ENCODE measurements at regions not wholly inside any gene's neighbourhood (a gene's known extent, or its start where the extent isn't known, plus 50 kb on each side); places are given as distances from the start of the nearest gene placed in this dataset.

- TF ChIP-seq, protein P1, sequence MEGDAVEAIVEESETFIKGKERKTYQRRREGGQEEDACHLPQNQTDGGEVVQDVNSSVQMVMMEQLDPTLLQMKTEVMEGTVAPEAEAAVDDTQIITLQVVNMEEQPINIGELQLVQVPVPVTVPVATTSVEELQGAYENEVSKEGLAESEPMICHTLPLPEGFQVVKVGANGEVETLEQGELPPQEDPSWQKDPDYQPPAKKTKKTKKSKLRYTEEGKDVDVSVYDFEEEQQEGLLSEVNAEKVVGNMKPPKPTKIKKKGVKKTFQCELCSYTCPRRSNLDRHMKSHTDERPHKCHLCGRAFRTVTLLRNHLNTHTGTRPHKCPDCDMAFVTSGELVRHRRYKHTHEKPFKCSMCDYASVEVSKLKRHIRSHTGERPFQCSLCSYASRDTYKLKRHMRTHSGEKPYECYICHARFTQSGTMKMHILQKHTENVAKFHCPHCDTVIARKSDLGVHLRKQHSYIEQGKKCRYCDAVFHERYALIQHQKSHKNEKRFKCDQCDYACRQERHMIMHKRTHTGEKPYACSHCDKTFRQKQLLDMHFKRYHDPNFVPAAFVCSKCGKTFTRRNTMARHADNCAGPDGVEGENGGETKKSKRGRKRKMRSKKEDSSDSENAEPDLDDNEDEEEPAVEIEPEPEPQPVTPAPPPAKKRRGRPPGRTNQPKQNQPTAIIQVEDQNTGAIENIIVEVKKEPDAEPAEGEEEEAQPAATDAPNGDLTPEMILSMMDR (IDR thresholded peaks at IDR 0.05) = no peak
- TF ChIP-seq POLR2A (IDR thresholded peaks at IDR 0.05) = no peak
Measured at GRCh38 chr11:81548123-81548522, 1185.5 kb downstream of the FAM181B start.
